OCI-LY7 (cell line): ENCODE measurements at regions not wholly inside any gene's neighbourhood (a gene's known extent, or its start where the extent isn't known, plus 50 kb on each side); places are given as distances from the start of the nearest gene placed in this dataset.

Experiments
- BruUV-seq: library from RNA; stranded (reverse); fragments of 400-500 nt; replicated peaks from 2 replicates; lab custom pipeline; 2021; lab: Mats Ljungman, UMichigan
- CTCF ChIA-PET: fragments of 300-600 bp; sonication (Branson Sonifier 250); formaldehyde crosslinking; loops from one replicate; lab custom pipeline; 2022; ENCODE audit warnings: antibody characterized with exemption; ENCODE audit not compliant: unreplicated experiment; lab: Charles Lee
- POLR2A ChIA-PET: fragments of 300-600 bp; sonication (Branson Sonifier 250); formaldehyde crosslinking; loops from one replicate; lab custom pipeline; 2022; ENCODE audit warnings: antibody characterized with exemption; lab: Charles Lee
- DNase-seq: peaks from one replicate; pipeline ENCODE4 v3.0.0-alpha.2; 2015; ENCODE audit warnings: low spot score
- H2AFZ ChIP-seq: fragments of 200-600 bp; sonication (generic), shearing (Covaris generic); 2 replicates; pipeline ENCODE4 v1.6.1; 2014; ENCODE audit warnings: mild to moderate bottlenecking, antibody characterized with exemption, low read length, moderate library complexity
- H3K27ac ChIP-seq: fragments of 200-600 bp; sonication (generic); 2 replicates; pipeline ENCODE4 v1.5.1; 2014; ENCODE audit warnings: mixed run types, low read depth, mild to moderate bottlenecking, moderate library complexity, low read length, inconsistent platforms; ENCODE audit not compliant: poor library complexity, severe bottlenecking
- H3K36me3 ChIP-seq: fragments of 200-600 bp; sonication (generic); 2 replicates; pipeline ENCODE4 v1.6.1; 2014; ENCODE audit warnings: mild to moderate bottlenecking, antibody characterized with exemption, low read length, moderate library complexity, mixed read lengths; ENCODE audit not compliant: insufficient read depth
- H3K4me1 ChIP-seq: fragments of 200-600 bp; sonication (generic); 2 replicates; pipeline ENCODE4 v1.5.1; 2014; ENCODE audit warnings: mild to moderate bottlenecking, low read length; ENCODE audit not compliant: insufficient read depth, poor library complexity, severe bottlenecking
- H3K4me2 ChIP-seq: fragments of 200-600 bp; sonication (generic); 2 replicates; pipeline ENCODE4 v1.6.1; 2014; ENCODE audit warnings: mild to moderate bottlenecking, low read length
- H3K4me3 ChIP-seq: fragments of 200-600 bp; sonication (generic); 2 replicates; pipeline ENCODE4 v1.5.1; 2014; ENCODE audit warnings: mild to moderate bottlenecking, low read depth, low read length; ENCODE audit not compliant: poor library complexity, severe bottlenecking
- H3K79me2 ChIP-seq: fragments of 200-600 bp; sonication (generic); 2 replicates; pipeline ENCODE4 v1.6.1; 2016; ENCODE audit warnings: low read depth, mild to moderate bottlenecking, low read length, moderate library complexity, mixed read lengths; ENCODE audit not compliant: insufficient read depth
- H3K9me2 ChIP-seq: fragments of 200-600 bp; sonication (generic); 2 replicates; pipeline ENCODE4 v1.6.1; 2016; ENCODE audit warnings: mild to moderate bottlenecking, low read length, mixed read lengths; ENCODE audit not compliant: insufficient read depth
- H3K9me3 ChIP-seq: fragments of 200-600 bp; sonication (generic); 2 replicates; pipeline ENCODE4 v1.6.1; 2014; ENCODE audit warnings: mild to moderate bottlenecking, mixed run types, low read length, mixed read lengths
- H4K20me1 ChIP-seq: fragments of 200-600 bp; sonication (generic); 2 replicates; pipeline ENCODE4 v1.6.1; 2014; ENCODE audit warnings: mild to moderate bottlenecking, antibody characterized with exemption, low read length, moderate library complexity, mixed read lengths; ENCODE audit not compliant: insufficient read depth
- EZH2phosphoT487 ChIP-seq: fragments of 200-600 bp; sonication (generic); IDR thresholded peaks from 2 replicates; pipeline ENCODE4 v1.6.1; 2018; ENCODE audit warnings: low read depth, borderline replicate concordance, mild to moderate bottlenecking, mixed run types, antibody characterized with exemption, low read length, moderate library complexity, mixed read lengths
- intact Hi-C: fragments of 100-400 bp; cut with micrococcal nuclease; formaldehyde crosslinking; loops from one replicate; pipeline ENCODE4 v1.10.0; 2022; ENCODE audit not compliant: unreplicated experiment
- TF ChIP-seq, protein P1 (sequence below): fragments of 200-600 bp; sonication (generic); conservative IDR thresholded peaks from 2 replicates; pipeline ENCODE4 v1.5.1; 2014; ENCODE audit warnings: mild to moderate bottlenecking, antibody characterized with exemption, low read length, moderate library complexity, mixed read lengths

DNA sequence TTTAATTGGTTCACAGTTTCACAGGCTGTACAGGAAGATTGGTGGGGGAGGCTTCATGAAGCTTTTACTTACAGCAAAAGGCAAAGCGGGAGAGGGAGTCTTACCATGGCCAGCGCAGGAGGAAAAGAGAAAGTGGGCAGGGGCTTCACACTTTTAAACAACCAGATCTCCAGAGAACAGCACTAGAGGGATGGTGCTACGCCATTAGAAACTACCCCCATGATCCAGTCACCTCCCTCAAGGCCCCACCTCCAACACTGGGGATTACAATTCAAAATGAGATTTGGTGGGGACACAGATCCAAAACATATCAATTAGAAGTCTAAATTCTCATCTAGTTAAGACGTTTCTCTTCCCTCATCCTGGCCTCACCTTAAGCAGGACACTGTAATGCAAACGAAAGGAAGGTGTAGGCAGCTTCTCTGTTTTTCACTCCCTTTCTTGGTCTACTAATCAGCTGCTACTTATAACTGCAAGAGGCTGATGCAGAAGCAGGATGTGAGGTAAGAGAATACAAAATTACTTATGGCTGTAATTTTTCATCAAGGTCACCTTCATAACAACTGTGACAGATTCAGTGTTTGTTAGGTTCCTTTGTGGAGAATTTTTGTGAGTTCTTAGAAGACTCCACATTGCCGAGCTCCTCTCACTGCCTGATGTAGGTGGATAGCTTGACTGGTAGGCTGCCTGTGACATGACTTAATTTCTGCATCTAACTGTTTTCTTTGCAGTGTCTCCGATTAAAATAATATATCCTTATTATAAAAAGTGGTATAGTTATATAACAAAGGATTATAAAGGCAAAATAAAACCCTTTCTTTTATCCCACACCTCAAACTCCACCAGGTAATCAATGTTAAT is 255.1 kb downstream of the IL15 start:
- no peak overlapping the region for H3K4me3 ChIP-seq
- intact Hi-C loops, result no loop called here

DNA sequence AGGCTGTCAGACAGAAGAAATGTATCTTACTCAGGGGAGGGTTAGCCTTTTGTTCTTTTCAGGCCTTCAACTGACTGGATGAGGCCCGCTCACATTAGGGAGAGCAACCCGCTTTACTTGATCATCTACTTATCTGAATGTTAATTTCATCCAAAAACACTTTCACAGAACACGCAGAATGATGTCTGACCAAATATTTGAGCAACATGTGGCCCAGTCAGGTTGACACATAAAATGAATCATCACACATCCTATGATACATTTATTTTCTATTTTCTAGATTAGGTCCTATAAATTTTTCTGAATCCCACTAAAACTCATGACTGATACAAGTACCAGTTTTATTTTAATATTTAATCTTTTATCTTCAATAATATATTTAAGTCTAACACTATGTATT is 260.3 kb downstream of the IL15 start:
- H3K79me2 ChIP-seq, result no peaks in the 10 kb centered on the region
- ChIA-PET CTCF (no interaction called here), POLR2A (no interaction called here)
- no peaks in the 10 kb centered on the region for H3K4me1 ChIP-seq
- H3K36me3 ChIP-seq, result no peaks in the 10 kb centered on the region
- intact Hi-C loops, result no loop called here
- no peak overlapping the region for H3K4me3 ChIP-seq
- BruUV-seq, result no TSS peak
- TF ChIP-seq, protein P1, sequence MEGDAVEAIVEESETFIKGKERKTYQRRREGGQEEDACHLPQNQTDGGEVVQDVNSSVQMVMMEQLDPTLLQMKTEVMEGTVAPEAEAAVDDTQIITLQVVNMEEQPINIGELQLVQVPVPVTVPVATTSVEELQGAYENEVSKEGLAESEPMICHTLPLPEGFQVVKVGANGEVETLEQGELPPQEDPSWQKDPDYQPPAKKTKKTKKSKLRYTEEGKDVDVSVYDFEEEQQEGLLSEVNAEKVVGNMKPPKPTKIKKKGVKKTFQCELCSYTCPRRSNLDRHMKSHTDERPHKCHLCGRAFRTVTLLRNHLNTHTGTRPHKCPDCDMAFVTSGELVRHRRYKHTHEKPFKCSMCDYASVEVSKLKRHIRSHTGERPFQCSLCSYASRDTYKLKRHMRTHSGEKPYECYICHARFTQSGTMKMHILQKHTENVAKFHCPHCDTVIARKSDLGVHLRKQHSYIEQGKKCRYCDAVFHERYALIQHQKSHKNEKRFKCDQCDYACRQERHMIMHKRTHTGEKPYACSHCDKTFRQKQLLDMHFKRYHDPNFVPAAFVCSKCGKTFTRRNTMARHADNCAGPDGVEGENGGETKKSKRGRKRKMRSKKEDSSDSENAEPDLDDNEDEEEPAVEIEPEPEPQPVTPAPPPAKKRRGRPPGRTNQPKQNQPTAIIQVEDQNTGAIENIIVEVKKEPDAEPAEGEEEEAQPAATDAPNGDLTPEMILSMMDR, result no peak
- TF ChIP-seq EZH2phosphoT487, result no peak
- DNase-seq, result no peak
- H3K9me2 ChIP-seq, result no peaks in the 10 kb centered on the region
- no peak overlapping the region for H2AFZ ChIP-seq
- no peaks in the 10 kb centered on the region for H4K20me1 ChIP-seq
- H3K27ac ChIP-seq, result no peak overlapping the region
- no peaks in the 10 kb centered on the region for H3K9me3 ChIP-seq
- H3K4me2 ChIP-seq, result no peak overlapping the region

More for the DNA sequence above, 255.1 kb downstream of the IL15 start:
- Histone ChIP-seq H4K20me1 (no peaks in the 10 kb centered on the region), H3K27ac (no peak overlapping the region), H3K4me1 (no peaks in the 10 kb centered on the region), H2AFZ (no peak overlapping the region), H3K36me3 (no peaks in the 10 kb centered on the region), H3K4me2 (no peak overlapping the region), H3K9me3 (no peaks in the 10 kb centered on the region), H3K79me2 (no peaks in the 10 kb centered on the region), H3K9me2 (no peaks in the 10 kb centered on the region)
- CTCF ChIA-PET, result no interaction called here
- POLR2A ChIA-PET, result interaction anchor here (2.5 kb wide), 1 partner anchor 8 kb away, joined by 6 read pairs; no protein-coding TSS in a partner anchor
- no TSS peak for BruUV-seq
- DNase-seq, result no peak
- TF ChIP-seq EZH2phosphoT487, result no peak
- TF ChIP-seq, protein P1, result no peak

DNA sequence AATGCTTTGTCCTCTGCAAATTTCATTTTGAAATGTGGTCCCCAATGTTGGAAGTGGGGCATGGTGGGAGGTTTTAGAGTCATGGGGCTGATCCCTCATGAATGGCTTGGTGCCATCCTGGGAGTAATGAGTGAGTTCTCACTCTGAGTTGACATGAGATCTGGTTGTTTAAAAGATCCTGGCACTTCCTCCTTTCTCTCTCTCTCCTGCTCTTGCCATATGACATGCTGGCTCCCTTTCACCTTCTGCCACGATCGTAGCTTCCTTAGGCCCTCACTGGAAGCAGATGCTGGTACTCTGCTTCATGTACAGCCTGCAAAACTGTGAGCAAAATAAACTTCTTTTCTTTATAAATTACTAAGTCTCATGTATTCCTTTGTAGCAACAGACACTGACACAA is 262.0 kb downstream of the IL15 start:
- ChIA-PET POLR2A (interaction anchor here (0.6 to 1.7 kb wide), 3 partner anchors 8 to 46 kb away, joined by 3 to 6 read pairs (median 3); no protein-coding TSS in a partner anchor), CTCF (no interaction called here)
- Histone ChIP-seq H3K9me2 (no peaks in the 10 kb centered on the region), H3K79me2 (no peaks in the 10 kb centered on the region), H3K27ac (no peak overlapping the region), H3K4me3 (no peak overlapping the region), H3K4me2 (no peak overlapping the region), H3K4me1 (no peaks in the 10 kb centered on the region), H3K9me3 (no peaks in the 10 kb centered on the region), H3K36me3 (no peaks in the 10 kb centered on the region), H4K20me1 (no peaks in the 10 kb centered on the region), H2AFZ (no peak overlapping the region)
- TF ChIP-seq EZH2phosphoT487, result no peak
- TF ChIP-seq, protein P1, result no peak
- no peak for DNase-seq
- no TSS peak for BruUV-seq
- intact Hi-C loops, result no loop called here
